GM23338 (cell line): ENCODE measurements at regions not wholly inside any gene's neighbourhood (a gene's known extent, or its start where the extent isn't known, plus 50 kb on each side); places are given as distances from the start of the nearest gene placed in this dataset.

Experiments
- ATAC-seq: fragments of 200-7000 bp; cut with Tn5 transposase; 3 replicates; pipeline ENCODE4 v1.9.1; 2020
- DNase-seq: peaks from one replicate; pipeline ENCODE4 v3.0.0-alpha.2; 2015; ENCODE audit warnings: low spot score
- H2AFZ ChIP-seq: fragments of 200-600 bp; sonication (generic); 2 replicates; pipeline ENCODE4 v1.8.0; 2016; ENCODE audit warnings: antibody characterized with exemption, mild to moderate bottlenecking, moderate library complexity
- H3F3A ChIP-seq: fragments of 200-600 bp; sonication (generic); replicated peaks from 2 replicates; pipeline ENCODE4 v1.8.0; 2017; ENCODE audit warnings: antibody characterized with exemption, mixed run types, low read depth
- H3K27ac ChIP-seq: fragments of 200-600 bp; sonication (generic); 2 replicates; pipeline ENCODE4 v1.6.1; 2016; ENCODE audit warnings: low read depth
- H3K27me3 ChIP-seq: fragments of 200-600 bp; sonication (generic); 2 replicates; pipeline ENCODE4 v1.8.0; 2016; ENCODE audit warnings: mild to moderate bottlenecking, mixed run types, moderate library complexity; ENCODE audit not compliant: insufficient read depth
- H3K36me3 ChIP-seq: fragments of 200-600 bp; sonication (generic); 2 replicates; pipeline ENCODE4 v1.8.0; 2016; ENCODE audit warnings: mild to moderate bottlenecking; ENCODE audit not compliant: insufficient read depth
- H3K4me1 ChIP-seq: fragments of 200-600 bp; sonication (generic); 2 replicates; pipeline ENCODE4 v1.8.0; 2016; ENCODE audit warnings: mild to moderate bottlenecking, moderate library complexity; ENCODE audit not compliant: insufficient read depth
- H3K4me2 ChIP-seq: fragments of 200-600 bp; sonication (generic); 2 replicates; pipeline ENCODE4 v1.7.1; 2017; ENCODE audit warnings: mixed run types
- H3K4me3 ChIP-seq: fragments of 200-600 bp; sonication (generic); 2 replicates; pipeline ENCODE4 v1.6.1; 2016; ENCODE audit warnings: mixed run types
- H3K79me2 ChIP-seq: fragments of 200-600 bp; sonication (generic); replicated peaks from 2 replicates; pipeline ENCODE4 v1.8.0; 2017; ENCODE audit warnings: mild to moderate bottlenecking; ENCODE audit not compliant: insufficient read depth
- H3K9me2 ChIP-seq: fragments of 200-600 bp; sonication (generic); 2 replicates; pipeline ENCODE4 v1.8.0; 2017; ENCODE audit not compliant: insufficient read depth
- H4K20me1 ChIP-seq: fragments of 200-600 bp; sonication (generic); replicated peaks from 2 replicates; pipeline ENCODE4 v1.8.0; 2017; ENCODE audit warnings: mild to moderate bottlenecking; ENCODE audit not compliant: insufficient read depth
- H3K27ac Mint-ChIP-seq: 2 replicates; pipeline ENCODE4 v1.8.0; 2020; ENCODE audit warnings: inconsistent platforms, mild to moderate bottlenecking, moderate library complexity, mixed read lengths
- H3K27me3 Mint-ChIP-seq: 3 replicates; pipeline ENCODE4 v1.8.0; 2022; ENCODE audit warnings: low read depth, mild to moderate bottlenecking, moderate library complexity, mixed read lengths, inconsistent platforms; ENCODE audit not compliant: insufficient read depth, poor library complexity
- H3K36me3 Mint-ChIP-seq: 3 replicates; pipeline ENCODE4 v1.8.0; 2021; ENCODE audit warnings: low read depth, mild to moderate bottlenecking, inconsistent platforms, moderate library complexity, mixed read lengths
- H3K4me1 Mint-ChIP-seq: 3 replicates; pipeline ENCODE4 v1.8.0; 2020; ENCODE audit warnings: mild to moderate bottlenecking, inconsistent platforms, mixed read lengths
- H3K4me3 Mint-ChIP-seq: 3 replicates; pipeline ENCODE4 v1.8.0; 2021; ENCODE audit warnings: moderate library complexity, mild to moderate bottlenecking, inconsistent platforms, mixed read lengths
- H3K9me3 Mint-ChIP-seq: 3 replicates; pipeline ENCODE4 v1.8.0; 2020; ENCODE audit warnings: moderate library complexity, mild to moderate bottlenecking, inconsistent platforms, mixed read lengths
- CREB1 ChIP-seq: fragments of 250-450 bp; sonication (Bioruptor Pico); IDR thresholded peaks from 2 replicates; pipeline ENCODE4 v1.5.0; 2020; ENCODE audit warnings: low read depth, mild to moderate bottlenecking, moderate library complexity
- EZH2 ChIP-seq: fragments of 200-600 bp; sonication (generic); IDR thresholded peaks from one replicate; pipeline ENCODE4 v1.8.0; 2017; ENCODE audit warnings: antibody characterized with exemption, mild to moderate bottlenecking, low read depth; ENCODE audit not compliant: unreplicated experiment
- EZH2phosphoT487 ChIP-seq: fragments of 200-600 bp; sonication (generic); IDR thresholded peaks from one replicate; pipeline ENCODE4 v1.8.1; 2018; ENCODE audit warnings: antibody characterized with exemption; ENCODE audit not compliant: unreplicated experiment
- JUNB ChIP-seq: IDR thresholded peaks from one replicate; pipeline ENCODE4 v1.6.1; 2016; ENCODE audit warnings: antibody characterized with exemption; ENCODE audit not compliant: unreplicated experiment
- NANOG ChIP-seq: IDR thresholded peaks from 2 replicates; pipeline ENCODE4 v1.6.1; 2016; ENCODE audit warnings: antibody characterized with exemption, borderline replicate concordance
- STAT1 ChIP-seq: IDR thresholded peaks from one replicate; pipeline ENCODE4 v1.6.1; 2016; ENCODE audit warnings: antibody characterized with exemption; ENCODE audit not compliant: unreplicated experiment
- ZNF114 ChIP-seq: fragments of 250-450 bp; sonication (Bioruptor Pico); IDR thresholded peaks from 2 replicates; pipeline ENCODE4 v1.5.0; 2020; ENCODE audit warnings: mild to moderate bottlenecking, moderate library complexity
- TF ChIP-seq, protein P1 (sequence below): IDR thresholded peaks from 2 replicates; pipeline ENCODE4 v1.6.1; 2016; ENCODE audit warnings: antibody characterized with exemption
- TF ChIP-seq, protein P2 (sequence below), 2 experiments: fragments of 200-600 bp in 1 of 2; sonication (generic) in 1 of 2; conservative IDR thresholded peaks; 2 replicates each; pipeline versions ENCODE4 v1.5.1 to v1.6.1; 2016 to 2017; ENCODE audit warnings: antibody characterized with exemption in 2 of 2, low read depth in 2 of 2, mild to moderate bottlenecking in 2 of 2, moderate library complexity in 1 of 2
- TF ChIP-seq, protein P3 (sequence below): IDR thresholded peaks from one replicate; pipeline ENCODE4 v1.6.1; 2018; ENCODE audit warnings: antibody characterized with exemption; ENCODE audit not compliant: unreplicated experiment
- TF ChIP-seq, protein P4 (sequence below): fragments of 250-450 bp; sonication (Bioruptor Pico); IDR thresholded peaks from 2 replicates; pipeline ENCODE4 v1.5.0; 2020; ENCODE audit warnings: mild to moderate bottlenecking, moderate library complexity

DNA sequence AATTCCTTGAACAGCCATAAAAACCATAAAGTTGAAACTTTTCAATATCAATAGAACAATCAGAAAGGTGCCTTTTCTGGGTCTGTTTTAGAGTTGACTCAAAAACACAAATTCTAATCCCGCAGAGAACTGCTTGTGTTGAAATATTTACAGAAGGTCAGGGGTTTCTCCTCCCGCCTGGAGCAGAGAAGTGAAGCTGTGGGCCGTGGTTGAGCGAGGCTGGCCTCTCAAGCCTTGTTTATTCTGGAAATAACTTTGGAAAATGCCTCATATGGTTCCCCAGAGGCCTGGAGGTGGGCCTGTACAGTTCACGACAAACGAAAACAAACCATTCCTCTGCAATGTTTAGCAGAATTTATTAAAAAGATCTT lies 90.8 kb upstream of the ERRFI1 start:
- H3K4me1 ChIP-seq = peaks cover 4% of the 10 kb centered on the region; the same call in 1 of the 2 replicates
- H3K27me3 ChIP-seq = no peaks in the 10 kb centered on the region
- H3F3A ChIP-seq = 0 out of 2 replicates have a peak, but pooled peaks cover 2% of the 10 kb centered on the region
- H3K27ac ChIP-seq = no peak overlapping the region
- DNase-seq = no peak
- no peak overlapping the region for H3K27ac Mint-ChIP-seq
- H3K36me3 ChIP-seq = no peaks in the 10 kb centered on the region
- no peak overlapping the region for H3K4me2 ChIP-seq
- H3K4me3 Mint-ChIP-seq = no peak overlapping the region
- no peaks in the 10 kb centered on the region; the same call in 2 of the 3 replicates for H3K9me3 Mint-ChIP-seq
- H3K36me3 Mint-ChIP-seq = no peaks in the 10 kb centered on the region
- H4K20me1 ChIP-seq = no peaks in the 10 kb centered on the region
- no peak for ATAC-seq
- H3K9me2 ChIP-seq = no peaks in the 10 kb centered on the region
- peaks cover 9% of the 10 kb centered on the region for H3K27me3 Mint-ChIP-seq
- no peak for TF ChIP-seq ZNF114
- no peak for TF ChIP-seq CREB1 (CRISPR knock-in tag)
- TF ChIP-seq, protein P1, sequence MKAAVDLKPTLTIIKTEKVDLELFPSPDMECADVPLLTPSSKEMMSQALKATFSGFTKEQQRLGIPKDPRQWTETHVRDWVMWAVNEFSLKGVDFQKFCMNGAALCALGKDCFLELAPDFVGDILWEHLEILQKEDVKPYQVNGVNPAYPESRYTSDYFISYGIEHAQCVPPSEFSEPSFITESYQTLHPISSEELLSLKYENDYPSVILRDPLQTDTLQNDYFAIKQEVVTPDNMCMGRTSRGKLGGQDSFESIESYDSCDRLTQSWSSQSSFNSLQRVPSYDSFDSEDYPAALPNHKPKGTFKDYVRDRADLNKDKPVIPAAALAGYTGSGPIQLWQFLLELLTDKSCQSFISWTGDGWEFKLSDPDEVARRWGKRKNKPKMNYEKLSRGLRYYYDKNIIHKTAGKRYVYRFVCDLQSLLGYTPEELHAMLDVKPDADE = no peak
- TF ChIP-seq EZH2 = no peak
- no peak for TF ChIP-seq STAT1
- TF ChIP-seq, protein P2, sequence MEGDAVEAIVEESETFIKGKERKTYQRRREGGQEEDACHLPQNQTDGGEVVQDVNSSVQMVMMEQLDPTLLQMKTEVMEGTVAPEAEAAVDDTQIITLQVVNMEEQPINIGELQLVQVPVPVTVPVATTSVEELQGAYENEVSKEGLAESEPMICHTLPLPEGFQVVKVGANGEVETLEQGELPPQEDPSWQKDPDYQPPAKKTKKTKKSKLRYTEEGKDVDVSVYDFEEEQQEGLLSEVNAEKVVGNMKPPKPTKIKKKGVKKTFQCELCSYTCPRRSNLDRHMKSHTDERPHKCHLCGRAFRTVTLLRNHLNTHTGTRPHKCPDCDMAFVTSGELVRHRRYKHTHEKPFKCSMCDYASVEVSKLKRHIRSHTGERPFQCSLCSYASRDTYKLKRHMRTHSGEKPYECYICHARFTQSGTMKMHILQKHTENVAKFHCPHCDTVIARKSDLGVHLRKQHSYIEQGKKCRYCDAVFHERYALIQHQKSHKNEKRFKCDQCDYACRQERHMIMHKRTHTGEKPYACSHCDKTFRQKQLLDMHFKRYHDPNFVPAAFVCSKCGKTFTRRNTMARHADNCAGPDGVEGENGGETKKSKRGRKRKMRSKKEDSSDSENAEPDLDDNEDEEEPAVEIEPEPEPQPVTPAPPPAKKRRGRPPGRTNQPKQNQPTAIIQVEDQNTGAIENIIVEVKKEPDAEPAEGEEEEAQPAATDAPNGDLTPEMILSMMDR (conservative IDR thresholded peaks at IDR 0.05; ENCODE audit: low read depth in 2 of 2) = no peak
- TF ChIP-seq NANOG = no peak
- TF ChIP-seq EZH2phosphoT487 = no peak
- TF ChIP-seq, protein P3, sequence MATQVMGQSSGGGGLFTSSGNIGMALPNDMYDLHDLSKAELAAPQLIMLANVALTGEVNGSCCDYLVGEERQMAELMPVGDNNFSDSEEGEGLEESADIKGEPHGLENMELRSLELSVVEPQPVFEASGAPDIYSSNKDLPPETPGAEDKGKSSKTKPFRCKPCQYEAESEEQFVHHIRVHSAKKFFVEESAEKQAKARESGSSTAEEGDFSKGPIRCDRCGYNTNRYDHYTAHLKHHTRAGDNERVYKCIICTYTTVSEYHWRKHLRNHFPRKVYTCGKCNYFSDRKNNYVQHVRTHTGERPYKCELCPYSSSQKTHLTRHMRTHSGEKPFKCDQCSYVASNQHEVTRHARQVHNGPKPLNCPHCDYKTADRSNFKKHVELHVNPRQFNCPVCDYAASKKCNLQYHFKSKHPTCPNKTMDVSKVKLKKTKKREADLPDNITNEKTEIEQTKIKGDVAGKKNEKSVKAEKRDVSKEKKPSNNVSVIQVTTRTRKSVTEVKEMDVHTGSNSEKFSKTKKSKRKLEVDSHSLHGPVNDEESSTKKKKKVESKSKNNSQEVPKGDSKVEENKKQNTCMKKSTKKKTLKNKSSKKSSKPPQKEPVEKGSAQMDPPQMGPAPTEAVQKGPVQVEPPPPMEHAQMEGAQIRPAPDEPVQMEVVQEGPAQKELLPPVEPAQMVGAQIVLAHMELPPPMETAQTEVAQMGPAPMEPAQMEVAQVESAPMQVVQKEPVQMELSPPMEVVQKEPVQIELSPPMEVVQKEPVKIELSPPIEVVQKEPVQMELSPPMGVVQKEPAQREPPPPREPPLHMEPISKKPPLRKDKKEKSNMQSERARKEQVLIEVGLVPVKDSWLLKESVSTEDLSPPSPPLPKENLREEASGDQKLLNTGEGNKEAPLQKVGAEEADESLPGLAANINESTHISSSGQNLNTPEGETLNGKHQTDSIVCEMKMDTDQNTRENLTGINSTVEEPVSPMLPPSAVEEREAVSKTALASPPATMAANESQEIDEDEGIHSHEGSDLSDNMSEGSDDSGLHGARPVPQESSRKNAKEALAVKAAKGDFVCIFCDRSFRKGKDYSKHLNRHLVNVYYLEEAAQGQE = no peak
- TF ChIP-seq, protein P4, sequence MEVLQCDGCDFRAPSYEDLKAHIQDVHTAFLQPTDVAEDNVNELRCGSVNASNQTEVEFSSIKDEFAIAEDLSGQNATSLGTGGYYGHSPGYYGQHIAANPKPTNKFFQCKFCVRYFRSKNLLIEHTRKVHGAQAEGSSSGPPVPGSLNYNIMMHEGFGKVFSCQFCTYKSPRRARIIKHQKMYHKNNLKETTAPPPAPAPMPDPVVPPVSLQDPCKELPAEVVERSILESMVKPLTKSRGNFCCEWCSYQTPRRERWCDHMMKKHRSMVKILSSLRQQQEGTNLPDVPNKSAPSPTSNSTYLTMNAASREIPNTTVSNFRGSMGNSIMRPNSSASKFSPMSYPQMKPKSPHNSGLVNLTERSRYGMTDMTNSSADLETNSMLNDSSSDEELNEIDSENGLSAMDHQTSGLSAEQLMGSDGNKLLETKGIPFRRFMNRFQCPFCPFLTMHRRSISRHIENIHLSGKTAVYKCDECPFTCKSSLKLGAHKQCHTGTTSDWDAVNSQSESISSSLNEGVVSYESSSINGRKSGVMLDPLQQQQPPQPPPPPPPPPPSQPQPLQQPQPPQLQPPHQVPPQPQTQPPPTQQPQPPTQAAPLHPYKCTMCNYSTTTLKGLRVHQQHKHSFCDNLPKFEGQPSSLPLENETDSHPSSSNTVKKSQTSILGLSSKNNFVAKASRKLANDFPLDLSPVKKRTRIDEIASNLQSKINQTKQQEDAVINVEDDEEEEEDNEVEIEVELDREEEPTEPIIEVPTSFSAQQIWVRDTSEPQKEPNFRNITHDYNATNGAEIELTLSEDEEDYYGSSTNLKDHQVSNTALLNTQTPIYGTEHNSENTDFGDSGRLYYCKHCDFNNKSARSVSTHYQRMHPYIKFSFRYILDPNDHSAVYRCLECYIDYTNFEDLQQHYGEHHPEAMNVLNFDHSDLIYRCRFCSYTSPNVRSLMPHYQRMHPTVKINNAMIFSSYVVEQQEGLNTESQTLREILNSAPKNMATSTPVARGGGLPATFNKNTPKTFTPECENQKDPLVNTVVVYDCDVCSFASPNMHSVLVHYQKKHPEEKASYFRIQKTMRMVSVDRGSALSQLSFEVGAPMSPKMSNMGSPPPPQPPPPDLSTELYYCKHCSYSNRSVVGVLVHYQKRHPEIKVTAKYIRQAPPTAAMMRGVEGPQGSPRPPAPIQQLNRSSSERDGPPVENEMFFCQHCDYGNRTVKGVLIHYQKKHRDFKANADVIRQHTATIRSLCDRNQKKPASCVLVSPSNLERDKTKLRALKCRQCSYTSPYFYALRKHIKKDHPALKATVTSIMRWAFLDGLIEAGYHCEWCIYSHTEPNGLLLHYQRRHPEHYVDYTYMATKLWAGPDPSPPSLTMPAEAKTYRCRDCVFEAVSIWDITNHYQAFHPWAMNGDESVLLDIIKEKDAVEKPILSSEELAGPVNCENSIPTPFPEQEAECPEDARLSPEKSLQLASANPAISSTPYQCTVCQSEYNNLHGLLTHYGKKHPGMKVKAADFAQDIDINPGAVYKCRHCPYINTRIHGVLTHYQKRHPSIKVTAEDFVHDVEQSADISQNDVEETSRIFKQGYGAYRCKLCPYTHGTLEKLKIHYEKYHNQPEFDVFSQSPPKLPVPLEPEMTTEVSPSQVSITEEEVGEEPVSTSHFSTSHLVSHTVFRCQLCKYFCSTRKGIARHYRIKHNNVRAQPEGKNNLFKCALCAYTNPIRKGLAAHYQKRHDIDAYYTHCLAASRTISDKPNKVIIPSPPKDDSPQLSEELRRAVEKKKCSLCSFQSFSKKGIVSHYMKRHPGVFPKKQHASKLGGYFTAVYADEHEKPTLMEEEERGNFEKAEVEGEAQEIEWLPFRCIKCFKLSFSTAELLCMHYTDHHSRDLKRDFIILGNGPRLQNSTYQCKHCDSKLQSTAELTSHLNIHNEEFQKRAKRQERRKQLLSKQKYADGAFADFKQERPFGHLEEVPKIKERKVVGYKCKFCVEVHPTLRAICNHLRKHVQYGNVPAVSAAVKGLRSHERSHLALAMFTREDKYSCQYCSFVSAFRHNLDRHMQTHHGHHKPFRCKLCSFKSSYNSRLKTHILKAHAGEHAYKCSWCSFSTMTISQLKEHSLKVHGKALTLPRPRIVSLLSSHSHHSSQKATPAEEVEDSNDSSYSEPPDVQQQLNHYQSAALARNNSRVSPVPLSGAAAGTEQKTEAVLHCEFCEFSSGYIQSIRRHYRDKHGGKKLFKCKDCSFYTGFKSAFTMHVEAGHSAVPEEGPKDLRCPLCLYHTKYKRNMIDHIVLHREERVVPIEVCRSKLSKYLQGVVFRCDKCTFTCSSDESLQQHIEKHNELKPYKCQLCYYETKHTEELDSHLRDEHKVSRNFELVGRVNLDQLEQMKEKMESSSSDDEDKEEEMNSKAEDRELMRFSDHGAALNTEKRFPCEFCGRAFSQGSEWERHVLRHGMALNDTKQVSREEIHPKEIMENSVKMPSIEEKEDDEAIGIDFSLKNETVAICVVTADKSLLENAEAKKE = no peak
- TF ChIP-seq JUNB = no peak
- H2AFZ ChIP-seq = peak overlapping the region; percentile 90
- H3K4me1 Mint-ChIP-seq = peaks cover 24% of the 10 kb centered on the region
- H3K79me2 ChIP-seq = no peaks in the 10 kb centered on the region
- H3K4me3 ChIP-seq = no peak overlapping the region
